Ammon's horn (tissue), 1 donor: ENCODE measurements at regions not wholly inside any gene's neighbourhood (a gene's known extent, or its start where the extent isn't known, plus 50 kb on each side); places are given as distances from the start of the nearest gene placed in this dataset.
"Not testable (repeated sequence)": the region's sequence is repeated elsewhere in the genome, so short reads cannot be mapped to it uniquely, and the experiment has no call there.

ENCODE experiments used
- DNase-seq: peaks from one replicate; pipeline ENCODE4 v3.0.0-alpha.2; 2016; ENCODE audit warnings: low spot score

DNA sequence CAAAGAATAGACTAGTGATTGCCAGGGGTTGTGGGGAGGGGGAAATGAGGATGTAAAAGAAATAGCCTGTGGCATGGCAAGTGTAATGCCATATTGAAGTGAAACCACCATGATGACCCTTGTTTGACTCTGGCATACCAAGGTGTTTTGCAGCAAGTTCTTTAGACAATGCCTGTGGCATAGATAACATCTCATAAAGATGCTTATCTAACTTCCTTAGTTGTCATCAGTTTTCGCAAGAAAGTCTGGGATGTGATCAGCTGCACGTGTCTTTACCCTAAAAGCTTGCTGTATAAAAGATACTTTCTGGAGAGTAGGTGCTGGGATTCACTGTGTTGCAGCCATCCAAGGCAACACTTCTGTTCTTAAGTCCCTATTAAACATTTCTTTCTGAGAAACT is 176.1 kb upstream of the MAGEB16 start:
- DNase-seq: no peak

DNA sequence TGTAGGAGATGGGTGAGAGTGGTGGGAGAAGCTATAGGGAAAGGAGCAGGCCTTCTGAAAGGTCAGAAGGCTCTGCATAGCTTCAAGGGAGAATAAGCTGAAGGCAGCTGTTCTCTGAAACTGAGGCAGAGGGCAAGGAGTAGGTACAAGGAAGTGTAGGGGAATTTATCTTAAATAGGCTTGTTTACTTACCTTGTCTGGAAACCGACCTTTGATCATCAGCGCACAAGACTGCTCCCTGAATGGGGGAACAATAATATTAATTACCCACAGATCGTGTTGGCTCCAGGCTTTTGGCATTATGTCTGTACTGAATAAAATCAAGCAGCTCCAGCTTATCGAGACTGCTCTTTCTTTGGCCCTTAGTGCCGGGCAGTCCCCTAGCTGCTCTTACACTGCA is 175.5 kb upstream of the MAGEB16 start:
- DNase-seq: no peak

DNA sequence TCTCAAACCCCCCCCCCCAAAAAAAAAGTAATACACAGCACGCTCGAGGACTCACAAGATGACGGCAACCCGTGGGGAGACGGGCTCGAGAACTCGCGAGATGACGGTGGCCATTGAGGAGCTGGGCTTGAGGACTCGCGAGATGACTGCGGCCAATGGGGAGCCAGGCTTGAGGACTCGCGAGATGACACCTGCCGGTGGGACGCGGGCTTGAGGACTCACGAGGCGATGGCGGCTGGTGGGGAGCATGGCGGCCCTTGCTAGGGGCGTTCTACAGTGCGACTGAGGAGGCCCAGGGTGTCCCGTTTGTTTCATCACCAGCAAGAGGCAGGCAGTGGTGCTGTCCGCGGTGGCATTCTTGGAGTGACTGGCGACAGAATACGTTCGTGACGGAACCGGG is 172.4 kb upstream of the MAGEB16 start:
- no peak for DNase-seq

DNA sequence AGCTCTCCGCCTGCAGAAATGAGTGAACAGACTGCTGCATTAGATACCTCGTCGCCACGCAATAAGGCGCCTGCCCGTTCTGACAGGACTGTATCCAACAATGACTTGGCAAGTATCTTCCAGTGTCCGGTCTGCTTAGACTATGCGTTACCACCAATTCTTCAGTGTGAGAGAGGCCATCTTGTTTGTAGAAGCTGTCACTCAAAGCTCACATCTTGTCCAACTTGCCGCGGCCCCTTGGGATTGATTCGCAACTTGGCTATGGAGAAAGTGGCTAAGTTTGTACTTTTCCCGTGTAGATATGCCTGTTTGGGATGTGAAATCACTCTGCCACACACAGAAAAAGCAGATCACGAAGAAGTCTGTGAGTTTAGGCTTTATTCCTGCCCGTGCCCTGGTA is 172.0 kb upstream of the MAGEB16 start:
- no peak for DNase-seq

DNA sequence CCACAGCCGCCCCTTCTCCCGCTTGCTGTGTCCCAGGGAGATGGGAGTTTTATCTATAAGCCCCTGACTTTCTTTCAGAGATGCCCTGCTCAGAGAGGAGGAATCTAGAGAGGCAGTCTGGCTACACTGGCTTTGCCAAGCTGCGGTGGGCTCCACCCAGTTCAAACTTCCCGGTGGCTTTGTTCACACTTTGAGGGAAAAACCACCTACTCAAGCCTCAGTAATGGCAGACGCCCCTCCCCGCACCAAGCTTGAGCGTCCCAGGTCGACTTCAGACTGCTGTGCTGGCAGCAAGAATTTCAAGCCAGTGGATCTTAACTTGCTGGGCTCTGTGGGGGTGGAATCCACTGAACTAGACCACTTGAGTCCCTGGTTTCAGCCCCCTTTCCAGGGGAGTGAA is 162.2 kb upstream of the MAGEB16 start:
- DNase-seq: not testable (repeated sequence)

DNA sequence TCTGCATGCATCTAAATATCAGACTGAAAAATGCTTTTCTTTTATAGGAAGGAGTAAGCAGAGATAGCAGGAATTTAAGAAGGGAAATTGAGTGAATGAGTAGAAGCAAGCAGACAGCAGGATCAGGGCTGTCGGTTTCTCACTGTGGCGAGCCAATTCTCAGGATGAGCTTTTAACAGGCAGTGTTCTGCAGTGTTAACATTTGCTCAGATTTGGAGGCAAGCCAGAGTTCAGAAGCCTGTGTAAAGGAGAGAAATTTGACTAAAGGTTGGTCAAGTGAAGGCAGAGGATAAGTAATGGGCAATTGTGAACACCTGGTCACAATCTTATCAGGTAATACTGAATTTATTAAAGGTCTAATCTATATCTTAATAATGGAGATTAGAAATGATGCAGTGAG is 133.3 kb upstream of the MAGEB16 start:
- DNase-seq: peak; percentile 2

DNA sequence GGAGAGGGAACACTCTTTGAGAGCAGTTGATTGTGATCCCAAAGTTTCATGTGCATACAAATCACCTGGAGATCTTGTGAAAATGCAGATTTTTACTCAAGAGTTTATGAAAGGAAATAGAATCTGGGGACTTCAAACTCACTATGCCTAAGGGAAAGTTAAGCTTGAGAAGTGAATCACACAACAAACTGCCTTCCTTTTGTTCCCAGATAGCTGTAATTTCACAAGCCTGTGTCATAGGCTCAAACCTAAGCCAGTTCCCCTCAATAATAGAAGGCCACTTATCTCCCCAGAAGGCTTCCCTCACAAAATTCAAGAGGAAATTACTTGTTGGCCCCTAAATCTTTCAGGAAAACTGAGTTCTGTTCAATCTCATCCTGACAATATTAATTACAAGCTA is 132.8 kb upstream of the MAGEB16 start:
- DNase-seq: no peak

DNA sequence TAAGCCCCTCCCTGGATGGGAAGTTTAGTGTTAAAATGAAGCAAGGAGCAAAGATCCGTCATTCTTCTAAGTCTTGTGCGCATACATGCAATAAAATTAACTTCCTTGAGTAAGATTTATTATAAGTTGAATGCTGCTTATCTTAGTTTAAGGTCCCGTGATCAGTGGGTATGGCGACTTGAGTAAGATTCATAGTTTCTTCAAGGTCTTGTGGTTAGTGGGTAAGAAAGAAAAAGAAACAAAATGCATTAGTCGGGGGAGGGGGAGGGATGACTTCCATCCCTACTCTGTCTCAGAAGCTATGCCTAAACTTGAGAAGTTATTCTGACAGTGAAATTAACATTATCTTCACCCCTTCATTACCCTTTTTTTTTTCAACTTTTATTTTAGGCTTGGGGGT is 127.3 kb upstream of the MAGEB16 start:
- no peak for DNase-seq

DNA sequence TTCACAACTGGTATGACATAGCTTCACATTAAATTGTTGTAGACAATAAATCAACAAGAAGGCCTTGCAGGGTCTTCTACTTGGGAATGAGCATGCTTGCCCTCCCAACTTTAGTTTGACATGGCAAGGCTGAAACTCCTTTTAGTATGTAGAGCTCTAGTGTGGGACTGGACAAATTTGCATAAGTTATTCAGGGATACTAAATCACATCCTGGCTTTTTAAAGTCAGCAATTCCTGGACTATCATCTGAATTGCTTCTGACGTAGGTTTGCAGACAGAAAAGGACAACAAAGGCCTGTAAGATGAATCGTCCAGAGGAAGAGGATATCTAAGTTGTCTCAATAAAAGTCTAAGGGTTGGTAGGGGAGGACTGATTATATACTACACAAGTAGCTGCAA is 123.0 kb upstream of the MAGEB16 start:
- no peak for DNase-seq

DNA sequence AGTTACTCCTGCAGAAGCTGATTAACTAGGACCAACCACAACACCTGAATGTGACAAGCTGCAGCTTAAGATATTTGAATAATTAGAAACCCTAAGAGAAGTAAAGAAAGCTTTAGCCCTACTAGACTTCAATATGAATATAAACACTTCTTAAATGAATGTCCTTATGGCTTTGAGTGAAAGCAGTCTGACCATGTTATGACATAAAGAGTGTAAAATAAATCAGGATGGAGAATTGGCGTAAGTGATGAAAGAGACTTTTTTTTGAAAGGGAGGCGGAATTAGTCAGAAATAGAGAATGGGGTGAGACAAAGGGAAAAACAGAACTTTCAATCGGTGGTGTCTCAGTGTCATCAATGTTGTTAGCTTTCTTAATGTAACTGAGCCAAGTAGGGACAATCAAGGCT is 117.2 kb upstream of the MAGEB16 start:
- no peak for DNase-seq

DNA sequence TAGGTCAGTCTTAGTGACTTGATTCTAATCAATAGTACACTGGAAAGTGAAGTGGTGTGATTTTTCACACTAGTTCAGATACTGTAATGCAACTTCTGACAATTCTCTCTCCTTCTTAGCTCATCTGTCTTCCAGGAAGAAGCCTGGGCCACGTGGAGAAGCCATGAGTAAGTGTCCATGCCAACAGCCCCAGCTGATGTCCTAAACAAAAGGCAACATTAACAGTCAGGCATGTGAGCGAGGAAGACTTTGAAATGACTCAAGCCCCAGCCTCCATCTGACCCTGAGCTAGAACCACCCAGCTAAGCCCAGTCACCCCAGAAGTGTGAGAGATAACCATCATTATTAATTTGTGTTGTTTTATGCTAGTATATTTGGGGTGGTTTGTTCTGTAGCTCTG is 115.7 kb upstream of the MAGEB16 start:
- DNase-seq: no peak

DNA sequence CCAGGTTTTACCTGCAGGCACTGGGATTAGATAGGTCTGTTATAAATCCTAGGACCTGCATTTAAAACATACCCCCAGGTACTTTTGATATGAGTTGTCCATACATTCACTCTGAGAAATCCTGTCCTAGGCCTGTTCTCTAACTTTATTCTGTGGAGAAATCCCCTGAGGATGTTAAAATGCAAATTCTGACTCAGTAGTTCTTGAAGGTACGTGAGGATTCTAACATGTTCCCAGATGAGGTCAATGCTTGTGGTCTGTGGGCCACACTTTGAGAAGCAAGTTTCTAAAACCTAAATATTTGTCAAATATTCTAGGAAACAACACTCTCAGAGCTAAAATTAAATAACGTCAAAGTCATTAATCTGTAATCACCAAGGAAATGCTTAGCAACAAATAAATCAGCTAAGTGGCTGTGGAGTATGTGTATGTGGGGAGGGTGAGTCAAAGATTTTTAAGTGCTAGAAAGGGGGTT is 101.3 kb upstream of the MAGEB16 start:
- DNase-seq: no peak

DNA sequence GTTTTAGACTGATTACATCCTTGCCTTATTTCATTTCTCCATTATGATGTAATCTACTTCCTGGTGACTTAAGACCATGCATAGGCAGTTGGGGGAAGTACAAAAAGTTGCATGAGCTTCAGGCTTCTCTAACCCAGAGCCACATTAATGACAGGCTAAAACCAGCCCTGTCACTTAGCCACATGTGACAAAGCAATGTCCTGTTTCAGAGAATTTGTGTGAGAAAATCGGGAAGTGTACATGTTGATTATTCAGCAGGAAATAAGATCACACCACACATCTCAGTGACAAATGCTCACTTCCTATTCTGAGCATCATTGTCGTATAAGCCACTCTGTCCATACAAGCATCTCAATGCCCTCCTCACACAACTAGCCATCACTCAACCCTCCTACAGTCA is 98.5 kb upstream of the MAGEB16 start:
- no peak for DNase-seq

DNA sequence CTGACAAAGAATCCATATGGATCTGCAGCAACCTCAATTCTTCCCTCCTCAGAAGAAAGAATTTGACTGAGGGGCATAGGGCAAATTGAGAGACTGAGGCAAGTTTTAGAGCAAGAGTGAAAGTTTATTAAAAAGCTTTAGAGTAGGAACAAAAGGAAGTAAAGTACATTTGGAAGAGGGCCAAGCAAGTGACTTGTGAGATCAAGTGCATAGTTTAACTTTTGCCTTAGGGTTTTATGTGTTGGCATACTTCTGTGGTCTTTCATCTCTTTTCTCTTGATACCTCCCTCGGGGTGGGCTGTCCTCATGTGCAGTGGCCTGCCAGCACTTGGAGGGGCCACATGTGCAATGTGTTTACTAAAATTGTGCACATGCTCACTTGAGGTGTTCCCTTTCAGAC is 98.0 kb upstream of the MAGEB16 start:
- DNase-seq: no peak

DNA sequence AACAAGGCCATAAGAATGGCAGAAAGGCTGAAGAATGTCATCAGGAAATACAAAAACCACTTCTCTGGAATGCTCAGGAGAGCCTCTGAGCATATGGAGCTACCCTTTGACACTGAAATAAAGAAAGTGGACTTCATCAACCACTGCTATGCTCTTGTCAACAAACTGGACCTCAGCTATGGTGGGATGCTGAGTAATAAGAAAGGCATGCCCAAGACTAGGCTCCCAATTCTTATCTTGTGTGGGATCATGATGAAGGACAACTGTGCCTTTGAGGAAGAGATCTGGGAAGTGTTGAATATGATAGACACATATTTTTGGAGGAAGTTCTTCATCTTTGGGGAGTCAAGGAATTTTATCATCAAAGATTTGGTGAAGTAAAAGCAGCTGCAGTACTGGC is 86.9 kb upstream of the MAGEB16 start:
- DNase-seq: no peak

DNA sequence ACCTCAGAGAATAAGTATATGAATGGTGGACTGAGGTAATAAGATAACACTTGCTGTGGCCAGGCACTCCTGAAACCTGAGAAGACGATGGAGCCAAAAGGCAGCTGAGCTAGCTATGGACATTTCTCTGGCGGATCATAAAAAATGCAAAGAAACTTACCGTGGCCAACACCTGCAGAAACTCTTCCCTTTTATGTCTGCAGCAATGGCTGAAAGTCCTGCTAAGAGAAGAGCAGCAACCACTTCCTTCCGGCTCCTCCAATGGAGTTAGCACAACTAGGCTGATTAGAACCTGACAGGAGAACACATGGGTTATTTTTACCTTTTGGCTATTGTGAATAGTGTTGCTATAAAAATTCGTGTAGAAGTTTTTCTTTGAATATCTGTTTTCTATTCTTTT is 76.0 kb upstream of the MAGEB16 start:
- DNase-seq: no peak

DNA sequence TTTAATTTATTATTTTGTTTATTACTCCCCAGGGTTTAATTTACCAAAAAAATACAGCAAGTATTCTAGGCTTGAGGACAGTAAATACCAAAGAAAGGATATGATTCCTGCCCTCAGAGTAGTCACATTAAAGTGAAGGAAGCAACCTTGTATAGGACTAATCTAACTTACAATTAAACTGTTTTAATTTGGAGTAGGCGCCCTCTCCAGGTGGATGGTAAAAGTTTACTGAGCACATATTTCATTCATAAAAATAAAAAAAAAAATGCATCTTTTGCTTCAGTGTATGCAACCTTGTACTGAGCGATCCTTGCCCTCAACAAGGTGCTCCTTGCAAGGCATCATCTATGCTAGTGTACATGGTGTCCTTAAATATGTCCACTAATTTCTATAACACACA is 72.0 kb upstream of the MAGEB16 start:
- no peak for DNase-seq

DNA sequence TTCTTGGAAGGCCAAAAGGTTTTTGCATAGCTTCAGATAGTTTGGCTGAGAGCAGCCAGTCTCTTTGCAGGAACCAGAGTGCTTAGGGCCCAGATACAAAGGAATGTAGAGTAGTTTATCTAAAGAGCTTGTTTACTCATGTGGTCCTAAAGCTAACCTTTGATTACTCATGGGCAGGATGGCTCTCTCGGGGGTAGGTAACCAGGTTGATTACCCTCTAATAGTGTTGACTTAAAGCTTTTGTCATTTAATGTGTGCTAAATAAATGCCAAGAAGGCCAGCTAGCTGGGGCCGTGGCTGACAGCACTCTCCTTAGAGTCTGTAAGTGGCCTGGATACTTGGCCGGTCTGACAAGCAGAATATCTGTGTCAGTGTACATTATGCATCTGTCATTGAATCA is 69.7 kb upstream of the MAGEB16 start:
- DNase-seq: no peak

DNA sequence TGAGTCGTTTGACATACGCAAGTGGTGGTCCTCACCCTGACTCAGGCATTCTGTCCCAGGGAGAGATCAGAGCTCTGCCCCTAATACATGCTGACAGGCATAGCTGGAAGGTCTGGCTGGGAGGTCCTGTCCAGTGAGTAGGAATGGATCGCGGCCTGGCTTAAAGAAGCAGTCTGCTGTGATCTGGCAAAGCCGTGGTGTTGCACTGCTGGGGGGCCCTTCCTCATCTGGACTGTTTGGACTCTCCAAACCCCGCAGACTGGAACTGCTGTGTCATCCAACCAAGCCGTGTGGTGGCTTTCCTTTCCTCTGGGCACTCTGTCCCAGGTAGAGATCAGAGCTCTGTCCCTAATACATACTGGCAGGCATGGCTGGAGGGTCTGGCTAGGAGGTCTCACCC is 64.3 kb upstream of the MAGEB16 start:
- no peak for DNase-seq

DNA sequence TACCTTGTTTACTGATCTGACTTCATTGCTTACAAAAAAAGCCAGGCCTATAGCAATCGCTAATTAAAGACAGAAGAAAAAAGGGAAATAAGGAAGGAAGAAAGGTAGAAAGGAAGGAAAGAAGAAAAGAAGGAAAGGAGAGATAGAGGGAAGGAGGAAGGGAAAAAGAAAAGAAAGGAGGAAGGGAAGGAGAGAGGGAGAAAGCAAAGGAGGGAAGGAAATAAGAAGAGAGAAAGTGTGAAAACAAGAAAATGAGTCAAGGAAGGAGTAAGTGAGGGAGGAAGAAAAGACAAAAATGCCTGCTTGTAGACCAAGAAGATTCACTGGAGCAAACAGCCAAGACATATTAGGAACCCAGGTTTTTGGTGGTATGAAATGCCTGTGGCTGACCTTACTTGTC is 57.0 kb upstream of the MAGEB16 start:
- DNase-seq: no peak

DNA sequence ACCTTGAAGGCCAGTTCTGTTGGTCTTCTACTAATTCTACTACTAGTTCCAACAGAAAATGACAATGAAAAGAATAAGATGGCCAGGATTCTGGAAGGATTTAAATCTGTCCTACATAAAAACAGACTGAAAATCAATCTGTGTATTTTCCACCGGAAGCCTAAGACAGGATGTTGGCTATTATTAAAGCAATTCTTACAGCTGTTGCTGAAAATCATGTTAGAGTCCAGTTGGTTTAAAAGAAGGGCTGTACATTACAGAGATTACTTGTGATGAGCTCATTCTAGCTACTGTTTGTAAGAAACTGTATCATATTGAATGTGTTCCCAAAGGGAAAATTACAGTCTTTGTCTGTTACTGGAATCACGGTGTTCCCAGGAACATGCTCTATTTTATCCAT is 54.8 kb upstream of the MAGEB16 start:
- DNase-seq: no peak
